HEK293 (cell line): ENCODE measurements at regions not wholly inside any gene's neighbourhood (a gene's known extent, or its start where the extent isn't known, plus 50 kb on each side); places are given as distances from the start of the nearest gene placed in this dataset.
"Not testable (repeated sequence)": the region's sequence is repeated elsewhere in the genome, so short reads cannot be mapped to it uniquely, and the experiment has no call there.

Source experiments
- CTCF ChIA-PET: fragments of 350-600 bp; formaldehyde crosslinking; extraction: SDS; loops from one replicate; lab custom pipeline; 2021; ENCODE audit warnings: antibody characterized with exemption; lab: Yijun Ruan, JAX
- POLR2A ChIA-PET: fragments of 300-600 bp; formaldehyde crosslinking; extraction: SDS; loops from one replicate; lab custom pipeline; 2020; ENCODE audit warnings: antibody characterized with exemption, inconsistent platforms; lab: Yijun Ruan, JAX
- H3K27ac ChIP-seq: fragments of 200-500 bp; sonication (Bioruptor generic); 2 replicates; pipeline ENCODE4 v1.5.1; 2014; ENCODE audit warnings: low read depth, low read length, control low read depth, inconsistent platforms; ENCODE audit errors: extremely low read depth
- H3K36me3 ChIP-seq, 2 experiments: fragments of 200-500 bp in 1 of 2; sonication (Bioruptor generic) in 1 of 2; 1 replicate in 1 of 2; 2 replicates in 1 of 2; pipeline ENCODE4 v1.5.1; 2014 to 2017; ENCODE audit warnings: inconsistent platforms in 2 of 2, low read length in 2 of 2; ENCODE audit not compliant: control insufficient read depth in 2 of 2, insufficient read depth in 1 of 2
- H3K4me1 ChIP-seq: fragments of 200-500 bp; sonication (Bioruptor generic); 2 replicates; pipeline ENCODE4 v1.5.1; 2014; ENCODE audit warnings: mild to moderate bottlenecking, low read length, inconsistent platforms; ENCODE audit not compliant: control insufficient read depth, insufficient read depth
- H3K4me3 ChIP-seq: 2 replicates; pipeline ENCODE4 v1.5.1; 2011; ENCODE audit warnings: low read depth, mild to moderate bottlenecking, control low read depth, low read length, moderate library complexity
- H3K9me3 ChIP-seq: fragments of 200-500 bp; sonication (Bioruptor generic); 2 replicates; pipeline ENCODE4 v1.5.1; 2014; ENCODE audit warnings: low read depth, low read length, inconsistent platforms; ENCODE audit not compliant: control insufficient read depth, insufficient read depth
- GLIS2 ChIP-seq: fragments of 450-650 bp; formaldehyde crosslinking; IDR thresholded peaks from 2 replicates; pipeline ENCODE4 v1.5.1; 2016; ENCODE audit warnings: missing biosample characterization, missing genetic modification characterization
- HOXC10 ChIP-seq: sonication (generic); formaldehyde crosslinking; IDR thresholded peaks from 2 replicates; pipeline ENCODE4 v1.8.1; 2023; ENCODE audit warnings: mild to moderate bottlenecking, missing genetic modification reagents
- MEIS1 ChIP-seq: sonication (generic); formaldehyde crosslinking; IDR thresholded peaks from 2 replicates; pipeline ENCODE4 v1.8.1; 2022; ENCODE audit warnings: missing genetic modification reagents, mild to moderate bottlenecking, borderline replicate concordance
- OSR2 ChIP-seq: fragments of 450-650 bp; formaldehyde crosslinking; IDR thresholded peaks from 2 replicates; pipeline ENCODE4 v1.5.1; 2016; ENCODE audit warnings: missing biosample characterization, missing genetic modification characterization
- OVOL3 ChIP-seq: fragments of 450-650 bp; formaldehyde crosslinking; IDR thresholded peaks from 2 replicates; pipeline ENCODE4 v1.5.1; 2016; ENCODE audit warnings: missing biosample characterization, missing genetic modification characterization
- REPIN1 ChIP-seq: fragments of 450-650 bp; formaldehyde crosslinking; IDR thresholded peaks from 2 replicates; pipeline ENCODE4 v1.5.1; 2017; ENCODE audit warnings: missing biosample characterization, missing genetic modification characterization, low read depth
- ZBTB20 ChIP-seq: fragments of 450-650 bp; formaldehyde crosslinking; IDR thresholded peaks from 2 replicates; pipeline ENCODE4 v1.5.1; 2016; ENCODE audit warnings: missing biosample characterization, missing genetic modification characterization
- ZFP41 ChIP-seq: fragments of 450-650 bp; formaldehyde crosslinking; IDR thresholded peaks from 2 replicates; pipeline ENCODE4 v1.5.1; 2016; ENCODE audit warnings: missing biosample characterization, missing genetic modification characterization, borderline replicate concordance
- ZNF2 ChIP-seq: fragments of 450-650 bp; formaldehyde crosslinking; IDR thresholded peaks from 2 replicates; pipeline ENCODE4 v1.5.1; 2016; ENCODE audit warnings: missing biosample characterization, missing genetic modification characterization
- ZNF302 ChIP-seq: fragments of 450-650 bp; formaldehyde crosslinking; IDR thresholded peaks from 2 replicates; pipeline ENCODE4 v1.5.1; 2016; ENCODE audit warnings: missing biosample characterization, missing genetic modification characterization, low read depth
- ZNF404 ChIP-seq: fragments of 450-650 bp; formaldehyde crosslinking; IDR thresholded peaks from 2 replicates; pipeline ENCODE4 v1.5.1; 2017; ENCODE audit warnings: missing biosample characterization, missing genetic modification characterization
- ZNF549 ChIP-seq: fragments of 450-650 bp; IDR thresholded peaks from 2 replicates; pipeline ENCODE4 v1.5.1; 2018; ENCODE audit warnings: missing biosample characterization, missing genetic modification characterization, mild to moderate bottlenecking, inconsistent platforms, moderate library complexity
- ZNF558 ChIP-seq: fragments of 450-650 bp; formaldehyde crosslinking; IDR thresholded peaks from 2 replicates; pipeline ENCODE4 v1.5.1; 2016; ENCODE audit warnings: missing biosample characterization, missing genetic modification characterization
- ZNF791 ChIP-seq: fragments of 450-650 bp; formaldehyde crosslinking; IDR thresholded peaks from 2 replicates; pipeline ENCODE4 v1.5.1; 2016; ENCODE audit warnings: missing biosample characterization, missing genetic modification characterization
- TF ChIP-seq, protein P1 (sequence below): fragments of 450-650 bp; formaldehyde crosslinking; IDR thresholded peaks from 2 replicates; pipeline ENCODE4 v1.5.1; 2016; ENCODE audit warnings: missing biosample characterization, missing genetic modification characterization
- TF ChIP-seq, protein P2 (sequence below): fragments of 450-650 bp; formaldehyde crosslinking; IDR thresholded peaks from 2 replicates; pipeline ENCODE4 v1.5.1; 2016; ENCODE audit warnings: missing biosample characterization, missing genetic modification characterization
- TF ChIP-seq, protein P3 (sequence below): fragments of 450-650 bp; formaldehyde crosslinking; IDR thresholded peaks from 2 replicates; pipeline ENCODE4 v1.5.1; 2016; ENCODE audit warnings: missing biosample characterization, missing genetic modification characterization
- TF ChIP-seq, protein P4 (sequence below): fragments of 450-650 bp; formaldehyde crosslinking; IDR thresholded peaks from 2 replicates; pipeline ENCODE4 v1.5.1; 2016; ENCODE audit warnings: missing biosample characterization, missing genetic modification characterization
- TF ChIP-seq, protein P5 (sequence below): sonication (generic); formaldehyde crosslinking; IDR thresholded peaks from 2 replicates; pipeline ENCODE4 v1.8.1; 2022; ENCODE audit warnings: mild to moderate bottlenecking, moderate library complexity, missing genetic modification reagents

DNA sequence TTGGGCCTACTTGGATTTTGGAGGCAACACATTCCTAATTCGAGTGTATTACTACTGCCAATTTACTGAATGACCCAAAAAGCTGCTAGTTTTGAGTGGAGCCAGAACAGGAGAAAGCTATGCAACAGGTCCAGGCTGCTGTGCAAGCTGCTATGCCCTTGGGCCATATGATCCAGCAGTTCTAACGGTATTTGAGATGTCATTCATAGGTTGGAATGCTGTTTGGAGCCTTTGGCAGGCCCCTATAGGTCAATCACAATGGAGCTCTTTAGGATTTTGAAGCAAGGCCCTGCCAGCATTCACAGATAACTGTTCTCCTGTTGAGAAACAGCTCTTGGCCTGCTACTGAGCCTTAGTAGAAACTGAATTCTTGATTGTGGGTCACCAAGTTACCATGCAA, 368.7 kb downstream of the CDH19 start (continued):
- TF ChIP-seq ZNF404 (tag by site-specific recombination) = no peak

DNA sequence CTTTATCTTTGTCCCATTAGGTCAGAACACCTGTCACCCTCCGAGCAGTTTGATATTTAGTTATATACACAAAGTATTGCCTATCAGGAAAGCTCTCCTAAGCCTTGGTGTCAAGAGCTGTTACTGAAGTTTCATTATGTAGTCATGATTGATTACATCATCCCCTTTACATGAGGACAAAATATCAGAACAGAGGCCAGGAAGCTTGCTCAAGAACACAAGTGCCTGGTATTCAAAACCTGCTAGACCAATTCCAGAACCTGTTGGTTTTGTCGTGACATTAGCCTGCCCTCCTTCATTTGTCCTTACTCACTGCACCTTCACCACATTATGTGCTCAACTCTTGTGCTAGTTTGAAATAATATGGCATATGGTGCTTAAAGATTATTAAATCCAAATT, 377.1 kb downstream of the CDH19 start:
- Histone ChIP-seq H3K4me1 (no peaks in the 10 kb centered on the region), H3K27ac (no peak overlapping the region)
- TF ChIP-seq ZNF302 (tag by site-specific recombination) (no peak), REPIN1 (no peak), GLIS2 (no peak), ZNF549 (no peak), ZBTB20 (no peak), ZNF2 (tag by site-specific recombination) (no peak), OSR2 (tag by site-specific recombination) (no peak), HOXC10 (CRISPR knock-in tag) (no peak), MEIS1 (CRISPR knock-in tag) (no peak), OVOL3 (tag by site-specific recombination) (no peak), ZNF558 (tag by site-specific recombination) (no peak), ZNF791 (no peak), ZFP41 (tag by site-specific recombination) (no peak)
- TF ChIP-seq, protein P1, sequence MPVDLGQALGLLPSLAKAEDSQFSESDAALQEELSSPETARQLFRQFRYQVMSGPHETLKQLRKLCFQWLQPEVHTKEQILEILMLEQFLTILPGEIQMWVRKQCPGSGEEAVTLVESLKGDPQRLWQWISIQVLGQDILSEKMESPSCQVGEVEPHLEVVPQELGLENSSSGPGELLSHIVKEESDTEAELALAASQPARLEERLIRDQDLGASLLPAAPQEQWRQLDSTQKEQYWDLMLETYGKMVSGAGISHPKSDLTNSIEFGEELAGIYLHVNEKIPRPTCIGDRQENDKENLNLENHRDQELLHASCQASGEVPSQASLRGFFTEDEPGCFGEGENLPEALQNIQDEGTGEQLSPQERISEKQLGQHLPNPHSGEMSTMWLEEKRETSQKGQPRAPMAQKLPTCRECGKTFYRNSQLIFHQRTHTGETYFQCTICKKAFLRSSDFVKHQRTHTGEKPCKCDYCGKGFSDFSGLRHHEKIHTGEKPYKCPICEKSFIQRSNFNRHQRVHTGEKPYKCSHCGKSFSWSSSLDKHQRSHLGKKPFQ (tag by site-specific recombination) = no peak
- TF ChIP-seq, protein P2, sequence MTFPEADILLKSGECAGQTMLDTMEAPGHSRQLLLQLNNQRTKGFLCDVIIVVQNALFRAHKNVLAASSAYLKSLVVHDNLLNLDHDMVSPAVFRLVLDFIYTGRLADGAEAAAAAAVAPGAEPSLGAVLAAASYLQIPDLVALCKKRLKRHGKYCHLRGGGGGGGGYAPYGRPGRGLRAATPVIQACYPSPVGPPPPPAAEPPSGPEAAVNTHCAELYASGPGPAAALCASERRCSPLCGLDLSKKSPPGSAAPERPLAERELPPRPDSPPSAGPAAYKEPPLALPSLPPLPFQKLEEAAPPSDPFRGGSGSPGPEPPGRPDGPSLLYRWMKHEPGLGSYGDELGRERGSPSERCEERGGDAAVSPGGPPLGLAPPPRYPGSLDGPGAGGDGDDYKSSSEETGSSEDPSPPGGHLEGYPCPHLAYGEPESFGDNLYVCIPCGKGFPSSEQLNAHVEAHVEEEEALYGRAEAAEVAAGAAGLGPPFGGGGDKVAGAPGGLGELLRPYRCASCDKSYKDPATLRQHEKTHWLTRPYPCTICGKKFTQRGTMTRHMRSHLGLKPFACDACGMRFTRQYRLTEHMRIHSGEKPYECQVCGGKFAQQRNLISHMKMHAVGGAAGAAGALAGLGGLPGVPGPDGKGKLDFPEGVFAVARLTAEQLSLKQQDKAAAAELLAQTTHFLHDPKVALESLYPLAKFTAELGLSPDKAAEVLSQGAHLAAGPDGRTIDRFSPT (tag by site-specific recombination) = no peak
- TF ChIP-seq, protein P3, sequence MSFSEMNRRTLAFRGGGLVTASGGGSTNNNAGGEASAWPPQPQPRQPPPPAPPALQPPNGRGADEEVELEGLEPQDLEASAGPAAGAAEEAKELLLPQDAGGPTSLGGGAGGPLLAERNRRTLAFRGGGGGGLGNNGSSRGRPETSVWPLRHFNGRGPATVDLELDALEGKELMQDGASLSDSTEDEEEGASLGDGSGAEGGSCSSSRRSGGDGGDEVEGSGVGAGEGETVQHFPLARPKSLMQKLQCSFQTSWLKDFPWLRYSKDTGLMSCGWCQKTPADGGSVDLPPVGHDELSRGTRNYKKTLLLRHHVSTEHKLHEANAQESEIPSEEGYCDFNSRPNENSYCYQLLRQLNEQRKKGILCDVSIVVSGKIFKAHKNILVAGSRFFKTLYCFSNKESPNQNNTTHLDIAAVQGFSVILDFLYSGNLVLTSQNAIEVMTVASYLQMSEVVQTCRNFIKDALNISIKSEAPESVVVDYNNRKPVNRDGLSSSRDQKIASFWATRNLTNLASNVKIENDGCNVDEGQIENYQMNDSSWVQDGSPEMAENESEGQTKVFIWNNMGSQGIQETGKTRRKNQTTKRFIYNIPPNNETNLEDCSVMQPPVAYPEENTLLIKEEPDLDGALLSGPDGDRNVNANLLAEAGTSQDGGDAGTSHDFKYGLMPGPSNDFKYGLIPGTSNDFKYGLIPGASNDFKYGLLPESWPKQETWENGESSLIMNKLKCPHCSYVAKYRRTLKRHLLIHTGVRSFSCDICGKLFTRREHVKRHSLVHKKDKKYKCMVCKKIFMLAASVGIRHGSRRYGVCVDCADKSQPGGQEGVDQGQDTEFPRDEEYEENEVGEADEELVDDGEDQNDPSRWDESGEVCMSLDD (tag by site-specific recombination) = no peak
- TF ChIP-seq, protein P4, sequence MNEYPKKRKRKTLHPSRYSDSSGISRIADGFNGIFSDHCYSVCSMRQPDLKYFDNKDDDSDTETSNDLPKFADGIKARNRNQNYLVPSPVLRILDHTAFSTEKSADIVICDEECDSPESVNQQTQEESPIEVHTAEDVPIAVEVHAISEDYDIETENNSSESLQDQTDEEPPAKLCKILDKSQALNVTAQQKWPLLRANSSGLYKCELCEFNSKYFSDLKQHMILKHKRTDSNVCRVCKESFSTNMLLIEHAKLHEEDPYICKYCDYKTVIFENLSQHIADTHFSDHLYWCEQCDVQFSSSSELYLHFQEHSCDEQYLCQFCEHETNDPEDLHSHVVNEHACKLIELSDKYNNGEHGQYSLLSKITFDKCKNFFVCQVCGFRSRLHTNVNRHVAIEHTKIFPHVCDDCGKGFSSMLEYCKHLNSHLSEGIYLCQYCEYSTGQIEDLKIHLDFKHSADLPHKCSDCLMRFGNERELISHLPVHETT = no peak
- TF ChIP-seq, protein P5, sequence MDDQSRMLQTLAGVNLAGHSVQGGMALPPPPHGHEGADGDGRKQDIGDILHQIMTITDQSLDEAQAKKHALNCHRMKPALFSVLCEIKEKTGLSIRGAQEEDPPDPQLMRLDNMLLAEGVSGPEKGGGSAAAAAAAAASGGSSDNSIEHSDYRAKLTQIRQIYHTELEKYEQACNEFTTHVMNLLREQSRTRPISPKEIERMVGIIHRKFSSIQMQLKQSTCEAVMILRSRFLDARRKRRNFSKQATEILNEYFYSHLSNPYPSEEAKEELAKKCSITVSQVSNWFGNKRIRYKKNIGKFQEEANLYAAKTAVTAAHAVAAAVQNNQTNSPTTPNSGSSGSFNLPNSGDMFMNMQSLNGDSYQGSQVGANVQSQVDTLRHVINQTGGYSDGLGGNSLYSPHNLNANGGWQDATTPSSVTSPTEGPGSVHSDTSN (CRISPR knock-in tag) = no peak
- TF ChIP-seq, all 188 proteins: peak for 0
- no peak overlapping the region for H3K4me3 ChIP-seq
- H3K36me3 ChIP-seq = no peaks in the 10 kb centered on the region
- CTCF ChIA-PET = no interaction called here
- H3K9me3 ChIP-seq = no peaks in the 10 kb centered on the region
- POLR2A ChIA-PET = no interaction called here

DNA sequence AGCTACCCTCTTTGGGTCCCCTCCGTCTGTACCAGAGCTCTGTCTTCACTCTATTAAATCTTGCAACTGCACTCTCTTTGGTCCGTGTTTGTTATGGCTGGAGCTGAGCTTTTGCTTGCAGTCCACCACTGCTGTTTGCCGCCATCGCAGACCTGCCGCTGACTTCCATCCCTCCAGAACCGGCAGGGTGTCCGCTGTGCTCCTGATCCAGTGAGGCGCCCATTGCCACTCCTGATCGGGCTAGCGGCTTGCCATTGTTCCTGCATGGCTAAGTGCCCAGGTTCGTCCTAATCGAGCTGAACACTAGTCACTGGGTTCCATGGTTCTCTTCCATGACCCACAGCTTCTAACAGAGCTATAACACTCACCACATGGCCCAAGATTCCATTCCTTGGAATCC, 380.6 kb downstream of the CDH19 start:
- CTCF ChIA-PET, H3K27ac ChIP-seq, H3K9me3 ChIP-seq, H3K36me3 ChIP-seq, POLR2A ChIA-PET, H3K4me1 ChIP-seq, H3K4me3 ChIP-seq: not testable (repeated sequence)
